Parathyroid adenoma (tissue), 2 donors: ENCODE measurements at regions not wholly inside any gene's neighbourhood (a gene's known extent, or its start where the extent isn't known, plus 50 kb on each side); places are given as distances from the start of the nearest gene placed in this dataset.

Experiments
- H2AFZ ChIP-seq: fragments of 300-600 bp; sonication (generic); one replicate; pipeline ENCODE4 v1.7.0; 2017; ENCODE audit warnings: antibody characterized with exemption, mild to moderate bottlenecking
- H3K27ac ChIP-seq: fragments of 300-600 bp; sonication (generic); one replicate; pipeline ENCODE4 v1.7.0; 2017
- H3K27me3 ChIP-seq: fragments of 300-600 bp; sonication (generic); one replicate; pipeline ENCODE4 v1.7.0; 2017; ENCODE audit warnings: low read length; ENCODE audit not compliant: control insufficient read depth, insufficient read depth
- H3K36me3 ChIP-seq: fragments of 300-600 bp; sonication (generic); one replicate; pipeline ENCODE4 v1.7.0; 2017; ENCODE audit warnings: low read length; ENCODE audit not compliant: control insufficient read depth, insufficient read depth
- H3K4me1 ChIP-seq: fragments of 300-600 bp; sonication (generic); one replicate; pipeline ENCODE4 v1.7.0; 2017; ENCODE audit warnings: control low read depth
- H3K4me2 ChIP-seq: fragments of 300-600 bp; sonication (generic); one replicate; pipeline ENCODE4 v1.7.0; 2017; ENCODE audit warnings: low read length
- H3K4me3 ChIP-seq: fragments of 300-600 bp; sonication (generic); one replicate; pipeline ENCODE4 v1.7.0; 2017; ENCODE audit warnings: low read depth, low read length
- H3K79me2 ChIP-seq: fragments of 300-600 bp; sonication (generic); one replicate; pipeline ENCODE4 v1.7.0; 2017; ENCODE audit warnings: control low read depth
- H3K9ac ChIP-seq: fragments of 300-600 bp; sonication (generic); one replicate; pipeline ENCODE4 v1.7.0; 2017; ENCODE audit warnings: mild to moderate bottlenecking
- H3K9me3 ChIP-seq: fragments of 300-600 bp; sonication (generic); one replicate; pipeline ENCODE4 v1.7.0; 2017; ENCODE audit warnings: low read length; ENCODE audit not compliant: control insufficient read depth
- TF ChIP-seq, protein P1 (sequence below): fragments of 300-600 bp; sonication (generic); IDR thresholded peaks from one replicate; pipeline ENCODE4 v1.7.0; 2017; ENCODE audit warnings: antibody characterized with exemption, mild to moderate bottlenecking
- donor health status: primary hyperparathyroidism.

DNA sequence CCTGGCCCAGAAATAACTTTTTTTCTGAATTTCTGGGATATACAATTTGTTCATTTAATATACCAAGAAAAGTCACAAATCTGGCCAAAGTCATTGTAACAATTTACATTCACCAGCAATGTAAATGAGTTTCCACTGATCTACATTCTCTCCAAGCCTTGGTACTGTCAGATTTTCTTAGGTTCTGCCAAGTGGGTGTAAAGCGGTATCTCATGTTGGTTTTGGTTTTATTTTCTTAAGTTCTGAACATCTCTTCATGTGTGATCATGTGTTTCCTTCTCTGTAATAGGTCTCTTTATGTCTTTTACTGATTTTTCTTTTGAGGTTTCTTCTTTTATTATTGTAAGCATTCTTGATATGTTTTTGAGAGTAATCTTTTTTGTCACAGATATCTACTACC lies 235.6 kb upstream of the COL8A1 start:
- no peaks in the 10 kb centered on the region for H3K4me1 ChIP-seq
- no peaks in the 10 kb centered on the region for H3K27me3 ChIP-seq
- H3K79me2 ChIP-seq: no peaks in the 10 kb centered on the region
- H3K27ac ChIP-seq: no peak overlapping the region
- TF ChIP-seq, protein P1, sequence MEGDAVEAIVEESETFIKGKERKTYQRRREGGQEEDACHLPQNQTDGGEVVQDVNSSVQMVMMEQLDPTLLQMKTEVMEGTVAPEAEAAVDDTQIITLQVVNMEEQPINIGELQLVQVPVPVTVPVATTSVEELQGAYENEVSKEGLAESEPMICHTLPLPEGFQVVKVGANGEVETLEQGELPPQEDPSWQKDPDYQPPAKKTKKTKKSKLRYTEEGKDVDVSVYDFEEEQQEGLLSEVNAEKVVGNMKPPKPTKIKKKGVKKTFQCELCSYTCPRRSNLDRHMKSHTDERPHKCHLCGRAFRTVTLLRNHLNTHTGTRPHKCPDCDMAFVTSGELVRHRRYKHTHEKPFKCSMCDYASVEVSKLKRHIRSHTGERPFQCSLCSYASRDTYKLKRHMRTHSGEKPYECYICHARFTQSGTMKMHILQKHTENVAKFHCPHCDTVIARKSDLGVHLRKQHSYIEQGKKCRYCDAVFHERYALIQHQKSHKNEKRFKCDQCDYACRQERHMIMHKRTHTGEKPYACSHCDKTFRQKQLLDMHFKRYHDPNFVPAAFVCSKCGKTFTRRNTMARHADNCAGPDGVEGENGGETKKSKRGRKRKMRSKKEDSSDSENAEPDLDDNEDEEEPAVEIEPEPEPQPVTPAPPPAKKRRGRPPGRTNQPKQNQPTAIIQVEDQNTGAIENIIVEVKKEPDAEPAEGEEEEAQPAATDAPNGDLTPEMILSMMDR: no peak
- no peaks in the 10 kb centered on the region for H3K9me3 ChIP-seq
- H3K4me3 ChIP-seq: no peak overlapping the region
- H3K9ac ChIP-seq: no peak overlapping the region
- H2AFZ ChIP-seq: no peak overlapping the region
- H3K4me2 ChIP-seq: no peak overlapping the region
- no peaks in the 10 kb centered on the region for H3K36me3 ChIP-seq

DNA sequence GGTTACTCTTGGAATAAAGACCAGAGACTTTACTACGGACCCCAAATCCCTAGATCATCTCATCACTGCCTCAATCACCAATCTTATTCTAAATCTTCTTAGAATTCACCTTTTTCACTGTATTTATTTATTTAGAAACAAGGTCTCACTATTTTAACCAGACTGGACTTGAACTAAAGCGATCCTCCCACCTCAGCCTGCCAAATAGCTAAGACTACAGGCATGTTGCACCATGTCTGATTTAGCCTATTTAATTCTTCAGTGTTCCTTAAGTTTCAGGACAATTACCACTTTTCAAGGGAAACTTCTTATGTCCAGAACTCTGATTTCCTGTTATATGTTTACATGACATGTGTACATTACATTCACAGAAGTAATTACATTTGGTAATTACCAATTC lies 238.0 kb upstream of the COL8A1 start:
- H3K9me3 ChIP-seq: no peaks in the 10 kb centered on the region
- H3K4me1 ChIP-seq: no peaks in the 10 kb centered on the region
- H3K36me3 ChIP-seq: no peaks in the 10 kb centered on the region
- H3K27me3 ChIP-seq: no peaks in the 10 kb centered on the region
- H3K4me2 ChIP-seq: no peak overlapping the region
- H3K27ac ChIP-seq: no peak overlapping the region
- no peak overlapping the region for H3K9ac ChIP-seq
- no peaks in the 10 kb centered on the region for H3K79me2 ChIP-seq
- no peak overlapping the region for H2AFZ ChIP-seq
- TF ChIP-seq, protein P1: no peak
- H3K4me3 ChIP-seq: no peak overlapping the region

DNA sequence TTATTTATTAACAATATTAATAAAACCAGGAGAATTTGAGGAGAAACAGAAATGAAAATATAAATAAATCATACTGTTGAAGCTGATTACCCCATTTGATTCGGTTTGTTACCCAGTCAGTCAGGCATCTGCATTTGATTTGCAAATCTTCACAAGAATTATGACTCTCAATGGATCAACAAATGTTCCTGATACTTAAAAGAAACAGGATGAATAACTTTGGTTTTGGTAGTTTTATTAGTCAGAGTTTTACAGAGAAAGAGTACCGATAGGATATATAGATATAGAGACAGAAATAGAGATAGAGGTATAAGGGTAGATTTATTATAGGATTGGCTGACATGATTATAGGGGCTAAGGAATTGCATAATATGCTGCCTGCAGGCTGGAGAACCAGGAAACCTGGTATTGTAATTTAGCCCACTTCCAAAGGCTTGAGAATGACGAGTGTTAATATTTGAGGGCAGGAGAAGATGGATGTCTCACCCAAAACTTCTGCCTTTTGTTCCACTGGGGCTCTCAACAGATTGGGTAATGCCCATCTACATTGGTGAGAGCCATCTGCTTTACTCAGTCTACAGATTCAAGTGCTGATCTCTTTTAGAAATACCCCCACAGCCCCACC lies 241.6 kb upstream of the COL8A1 start:
- H3K4me1 ChIP-seq: no peaks in the 10 kb centered on the region
- H3K27me3 ChIP-seq: no peaks in the 10 kb centered on the region
- no peaks in the 10 kb centered on the region for H3K79me2 ChIP-seq
- no peak overlapping the region for H3K4me3 ChIP-seq
- H2AFZ ChIP-seq: no peak overlapping the region
- H3K36me3 ChIP-seq: no peaks in the 10 kb centered on the region
- TF ChIP-seq, protein P1: no peak
- H3K27ac ChIP-seq: no peak overlapping the region
- no peak overlapping the region for H3K9ac ChIP-seq
- H3K9me3 ChIP-seq: no peaks in the 10 kb centered on the region
- no peak overlapping the region for H3K4me2 ChIP-seq

DNA sequence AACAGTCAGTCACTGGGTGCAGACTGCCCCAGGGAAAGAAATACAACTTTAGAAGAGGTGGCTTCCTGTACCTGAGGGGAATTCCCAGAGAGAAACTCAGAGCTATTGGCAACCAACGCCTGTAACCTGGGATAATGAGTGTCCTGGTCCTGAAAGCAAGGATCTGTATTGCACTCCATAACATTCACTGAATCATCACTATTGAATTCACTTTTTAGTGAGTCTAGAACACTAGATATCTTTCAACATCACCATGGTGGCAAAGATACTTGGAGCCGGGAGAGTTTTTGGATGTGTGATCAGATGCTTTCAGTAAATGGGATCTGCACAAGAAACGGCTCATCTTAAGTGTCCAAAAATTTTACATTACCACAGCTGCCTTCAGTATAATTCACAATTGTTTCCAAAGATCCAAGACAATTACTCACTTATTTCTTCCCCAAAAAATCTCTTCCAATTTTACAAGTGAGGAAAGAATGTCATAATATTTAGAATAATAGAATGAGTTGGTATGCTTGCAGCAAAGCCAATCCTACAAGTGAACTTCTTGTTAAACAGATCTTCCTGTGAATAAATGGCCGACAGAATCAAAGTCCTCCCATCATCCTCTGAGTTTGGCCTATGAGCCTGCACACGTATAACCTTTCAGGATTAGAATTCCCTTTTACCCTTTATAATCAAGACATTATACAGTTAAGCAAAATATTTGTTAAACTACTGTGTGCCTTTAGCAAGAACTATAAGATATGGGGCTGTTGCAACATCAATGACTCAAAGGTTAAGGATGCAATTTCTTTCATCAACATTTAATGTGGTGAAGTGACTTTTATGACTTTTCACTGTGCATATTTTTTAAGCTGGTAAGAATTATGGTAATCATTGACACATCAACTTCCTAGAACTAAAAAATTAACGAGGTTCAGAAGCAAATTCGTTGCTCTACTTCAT lies 243.3 kb upstream of the COL8A1 start:
- Histone ChIP-seq H3K9ac (no peak overlapping the region), H3K4me1 (no peaks in the 10 kb centered on the region), H2AFZ (no peak overlapping the region), H3K9me3 (no peaks in the 10 kb centered on the region), H3K27me3 (no peaks in the 10 kb centered on the region), H3K27ac (no peak overlapping the region), H3K4me2 (no peak overlapping the region), H3K36me3 (no peaks in the 10 kb centered on the region), H3K79me2 (no peaks in the 10 kb centered on the region), H3K4me3 (no peak overlapping the region)
- TF ChIP-seq, protein P1: no peak
